ENCODE measurements at regions not wholly inside any gene's neighbourhood (a gene's known extent, or its start where the extent isn't known, plus 50 kb on each side); places are given as distances from the start of the nearest gene placed in this dataset.

GRCh38 chr1:194184425-194184824 is 998.0 kb upstream of the B3GALT2 start:
- Mint-ChIP-seq H3K27ac (no peak overlapping the region), H3K27me3 (ENCODE audit: low read depth in 3 of 3) (peaks cover 0 to 5% (median 0%) of the 10 kb centered on the region in 3 donors), H3K4me1 (no peaks in the 10 kb centered on the region), H3K4me3 (no peak overlapping the region), H3K36me3 (no peaks in the 10 kb centered on the region), H3K9me3 (peaks cover 0 to 8% (median 4%) of the 10 kb centered on the region in 6 donors)
- no peak for DNase-seq

DNA sequence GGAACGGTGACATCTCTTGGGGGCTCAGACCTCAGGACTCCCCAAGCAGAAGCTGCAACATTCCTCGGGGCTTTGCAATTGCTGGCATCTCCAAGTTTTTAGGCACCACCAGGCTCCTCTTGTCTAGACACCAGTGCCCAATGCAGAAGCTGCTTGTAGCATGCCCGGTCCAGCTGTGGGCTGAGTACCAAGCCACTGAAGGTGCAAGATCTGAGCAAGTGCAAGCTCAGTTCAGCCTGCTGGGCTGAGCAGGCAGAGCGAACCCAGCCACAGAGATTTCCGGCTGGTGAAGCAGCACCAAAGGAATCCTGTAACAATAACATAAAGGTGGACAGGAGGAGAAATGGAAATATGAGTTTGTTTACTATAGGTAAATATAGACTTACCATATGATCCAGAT is 995.4 kb upstream of the B3GALT2 start:
- Mint-ChIP-seq H3K27ac (no peak overlapping the region), H3K27me3 (ENCODE audit: low read depth in 3 of 3) (peaks cover 0 to 4% (median 0%) of the 10 kb centered on the region in 3 donors), H3K4me1 (no peaks in the 10 kb centered on the region), H3K9me3 (peaks cover 0 to 6% (median under 1%) of the 10 kb centered on the region in 6 donors), H3K4me3 (no peak overlapping the region), H3K36me3 (no peaks in the 10 kb centered on the region)
- DNase-seq, result no peak

DNA sequence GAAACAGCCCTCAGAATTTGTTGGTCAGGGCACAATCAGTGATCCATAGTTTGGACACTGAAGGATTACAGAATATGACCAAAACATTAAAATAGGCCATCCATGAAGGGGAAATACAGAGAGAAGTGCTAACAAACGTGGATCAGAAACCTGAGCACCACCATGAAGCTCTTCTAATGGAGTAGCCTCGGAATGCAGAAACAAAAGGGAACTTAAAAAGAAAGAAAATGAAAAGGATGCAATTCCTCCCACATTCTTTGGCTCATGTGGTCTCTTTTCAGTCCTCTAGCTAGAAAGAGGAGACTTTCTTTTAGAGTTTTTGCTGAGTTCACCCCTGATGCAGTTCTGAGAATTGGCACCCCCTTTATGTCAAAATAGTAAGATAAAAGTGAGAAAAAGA is 989.8 kb upstream of the B3GALT2 start:
- peaks cover 0 to 11% (median 4%) of the 10 kb centered on the region in 6 donors for H3K9me3 Mint-ChIP-seq
- no peak for DNase-seq
- no peak overlapping the region for H3K4me3 Mint-ChIP-seq
- H3K4me1 Mint-ChIP-seq, result no peaks in the 10 kb centered on the region
- H3K36me3 Mint-ChIP-seq, result no peaks in the 10 kb centered on the region
- no peak overlapping the region for H3K27ac Mint-ChIP-seq
- H3K27me3 Mint-ChIP-seq (ENCODE audit: low read depth in 3 of 3), result peaks cover 0 to 3% (median 2%) of the 10 kb centered on the region in 3 donors

DNA sequence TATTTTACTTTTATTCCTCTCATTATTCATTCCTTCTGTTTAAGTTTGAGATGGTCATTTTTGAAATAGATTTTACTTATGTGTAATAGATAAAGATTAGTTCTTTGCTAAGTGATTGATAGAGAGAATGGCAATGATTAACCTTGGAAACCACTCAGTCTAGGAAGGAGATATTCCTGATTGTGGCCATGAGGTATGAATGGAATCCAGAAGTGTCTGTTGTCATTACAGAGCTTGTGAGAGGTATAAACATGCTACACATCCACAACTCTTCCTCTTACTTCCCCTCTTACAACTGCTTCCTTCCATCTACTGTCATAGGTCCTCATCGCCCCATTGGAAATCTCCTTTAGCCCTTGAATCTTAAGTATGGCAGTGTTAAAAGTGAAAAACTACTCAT is 988.8 kb upstream of the B3GALT2 start:
- DNase-seq, result no peak
- H3K36me3 Mint-ChIP-seq, result no peaks in the 10 kb centered on the region
- peaks cover 0 to 3% (median 2%) of the 10 kb centered on the region in 3 donors for H3K27me3 Mint-ChIP-seq (ENCODE audit: low read depth in 3 of 3)
- H3K4me1 Mint-ChIP-seq, result no peaks in the 10 kb centered on the region
- H3K27ac Mint-ChIP-seq, result no peak overlapping the region
- peaks cover 0 to 8% (median 3%) of the 10 kb centered on the region in 6 donors for H3K9me3 Mint-ChIP-seq
- H3K4me3 Mint-ChIP-seq, result no peak overlapping the region

DNA sequence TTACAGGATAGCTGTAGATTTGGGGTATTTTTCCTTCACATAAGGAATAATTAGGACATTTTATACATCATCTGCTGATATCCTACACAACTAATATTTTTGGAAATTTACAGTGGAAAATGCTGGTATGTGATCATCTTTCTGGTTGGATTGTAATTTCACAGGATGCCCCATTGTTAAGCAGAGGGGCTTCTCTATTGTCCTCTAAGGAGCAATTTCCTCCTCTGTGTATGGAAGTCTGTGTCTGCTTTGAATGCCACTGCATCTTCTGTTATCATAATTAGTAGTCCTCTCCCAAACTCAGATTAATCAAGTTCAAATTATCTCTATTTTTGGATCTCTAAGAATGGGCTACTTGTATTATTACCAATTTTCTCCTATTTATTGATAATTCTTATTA is 988.1 kb upstream of the B3GALT2 start:
- H3K4me1 Mint-ChIP-seq, result no peaks in the 10 kb centered on the region
- H3K36me3 Mint-ChIP-seq, result no peaks in the 10 kb centered on the region
- peaks cover 0 to 11% (median 3%) of the 10 kb centered on the region in 6 donors for H3K9me3 Mint-ChIP-seq
- H3K4me3 Mint-ChIP-seq, result no peak overlapping the region
- peaks cover 0 to 3% (median 2%) of the 10 kb centered on the region in 3 donors for H3K27me3 Mint-ChIP-seq (ENCODE audit: low read depth in 3 of 3)
- DNase-seq, result no peak
- H3K27ac Mint-ChIP-seq, result no peak overlapping the region

DNA sequence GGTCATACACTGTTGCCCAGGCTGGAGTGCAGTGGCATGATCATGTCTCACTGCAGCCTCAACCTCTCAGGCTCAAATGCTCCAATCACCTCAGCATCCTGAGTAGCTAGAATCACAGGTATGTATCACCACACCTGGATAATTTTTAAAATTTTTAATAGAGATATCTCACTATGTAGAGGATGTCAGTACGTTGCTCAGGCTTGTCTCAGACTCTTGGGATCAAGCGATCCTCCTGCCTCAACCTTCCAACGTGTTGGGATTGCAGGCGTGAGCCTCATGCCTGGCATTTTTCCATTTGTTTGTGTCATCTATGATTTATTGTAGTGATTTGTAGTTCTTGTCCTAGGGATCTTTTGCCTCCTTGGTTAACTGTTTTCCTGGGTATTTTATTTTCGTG is 985.2 kb upstream of the B3GALT2 start:
- Mint-ChIP-seq H3K27ac (no peak overlapping the region), H3K36me3 (no peaks in the 10 kb centered on the region), H3K27me3 (ENCODE audit: low read depth in 3 of 3) (peaks cover 2 to 3% (median 2%) of the 10 kb centered on the region in 3 donors), H3K9me3 (peaks cover 0 to 11% (median 5%) of the 10 kb centered on the region in 6 donors), H3K4me3 (no peak overlapping the region), H3K4me1 (no peaks in the 10 kb centered on the region)
- no peak for DNase-seq

GRCh38 chr1:194167956-194168640 is 981.7 kb upstream of the B3GALT2 start:
- no peak overlapping the region for H3K27ac Mint-ChIP-seq
- no peak for DNase-seq
- H3K4me3 Mint-ChIP-seq, result no peak overlapping the region
- peaks cover 2 to 3% (median 2%) of the 10 kb centered on the region in 3 donors for H3K27me3 Mint-ChIP-seq (ENCODE audit: low read depth in 3 of 3)
- no peaks in the 10 kb centered on the region for H3K4me1 Mint-ChIP-seq
- H3K9me3 Mint-ChIP-seq, result peaks cover 0 to 17% (median 5%) of the 10 kb centered on the region in 6 donors
- no peaks in the 10 kb centered on the region for H3K36me3 Mint-ChIP-seq

- H3K27me3 Mint-ChIP-seq (ENCODE audit: low read depth in 3 of 3), result peaks cover 0 to 2% (median 0%) of the 10 kb centered on the region in 3 donors
- no peaks in the 10 kb centered on the region for H3K36me3 Mint-ChIP-seq
These were observed 978.3 kb upstream of the B3GALT2 start for GRCh38 chr1:194164755-194165154.

DNA sequence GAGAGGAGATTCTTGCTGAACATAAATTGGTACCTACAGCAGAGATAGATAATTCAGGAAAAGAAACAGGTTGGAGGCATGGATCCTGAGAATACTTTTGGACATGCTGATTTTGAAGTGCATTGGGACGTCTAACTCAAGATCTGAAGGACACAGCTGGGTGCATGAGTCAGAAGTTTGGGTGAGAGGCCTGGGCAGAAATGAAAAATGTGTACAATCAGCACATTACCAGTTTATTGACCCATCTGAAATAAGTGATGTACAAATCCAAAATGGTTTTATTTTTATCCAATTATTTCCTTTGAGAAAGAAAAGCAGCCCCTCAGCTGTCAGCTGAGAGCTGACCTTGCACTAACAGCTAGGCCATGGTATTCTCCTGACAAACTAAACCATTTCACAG is 975.2 kb upstream of the B3GALT2 start:
- H3K9me3 Mint-ChIP-seq, result peaks cover 2 to 13% (median 9%) of the 10 kb centered on the region in 6 donors
- no peak overlapping the region for H3K27ac Mint-ChIP-seq
- H3K27me3 Mint-ChIP-seq (ENCODE audit: low read depth in 3 of 3), result no peaks in the 10 kb centered on the region
- H3K4me3 Mint-ChIP-seq, result no peak overlapping the region
- no peaks in the 10 kb centered on the region for H3K36me3 Mint-ChIP-seq
- no peaks in the 10 kb centered on the region for H3K4me1 Mint-ChIP-seq
- no peak for DNase-seq

More at GRCh38 chr1:194164755-194165154, 978.3 kb upstream of the B3GALT2 start:
- Mint-ChIP-seq H3K4me1 (no peaks in the 10 kb centered on the region), H3K4me3 (no peak overlapping the region), H3K9me3 (peaks cover 0 to 13% (median 5%) of the 10 kb centered on the region in 6 donors), H3K27ac (no peak overlapping the region)
- DNase-seq, result no peak

DNA sequence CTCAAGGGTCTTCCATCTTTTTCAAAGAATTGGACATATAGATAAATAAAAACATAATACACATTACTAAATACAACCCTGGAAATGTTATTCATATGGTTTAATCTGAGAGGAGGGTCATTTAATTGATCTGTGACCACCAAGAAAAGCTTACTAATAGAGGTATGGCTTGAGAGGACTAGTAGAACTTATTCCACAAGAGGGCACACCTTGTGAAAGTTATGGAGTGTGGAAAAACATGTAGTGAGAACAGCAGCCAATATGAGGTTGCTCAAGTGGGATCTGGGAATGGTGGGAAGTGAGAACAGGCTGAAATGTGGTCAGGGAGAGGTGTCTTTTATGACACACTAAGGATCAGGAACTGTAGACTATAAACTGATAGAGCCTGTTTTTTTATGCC is 973.5 kb upstream of the B3GALT2 start:
- Mint-ChIP-seq H3K36me3 (no peaks in the 10 kb centered on the region), H3K9me3 (peaks cover 2 to 13% (median 8%) of the 10 kb centered on the region in 6 donors), H3K27ac (no peak overlapping the region), H3K27me3 (ENCODE audit: low read depth in 3 of 3) (no peaks in the 10 kb centered on the region), H3K4me1 (no peaks in the 10 kb centered on the region), H3K4me3 (no peak overlapping the region)
- DNase-seq, result no peak

DNA sequence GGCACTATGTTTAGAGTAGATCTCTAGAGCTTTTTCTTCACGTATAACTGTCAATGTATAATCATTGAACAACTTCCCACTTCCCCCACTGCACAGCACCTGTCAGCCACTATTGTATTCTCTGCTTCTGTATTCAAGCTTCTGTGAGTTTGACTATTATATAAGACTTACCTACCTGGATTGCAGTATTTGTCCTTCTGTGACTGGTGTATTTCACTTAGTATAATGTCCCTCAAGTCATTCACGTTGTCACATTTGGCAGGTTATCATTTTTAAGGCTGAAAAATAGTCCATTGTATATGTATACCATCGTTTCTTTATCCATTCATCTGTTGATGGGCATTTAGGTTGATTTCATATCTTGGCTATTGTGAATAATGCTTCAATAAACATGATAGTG is 969.5 kb upstream of the B3GALT2 start:
- no peak overlapping the region for H3K4me3 Mint-ChIP-seq
- no peaks in the 10 kb centered on the region for H3K36me3 Mint-ChIP-seq
- H3K9me3 Mint-ChIP-seq, result peaks cover 0 to 13% (median 2%) of the 10 kb centered on the region in 6 donors
- H3K27ac Mint-ChIP-seq, result no peak overlapping the region
- H3K27me3 Mint-ChIP-seq (ENCODE audit: low read depth in 3 of 3), result no peaks in the 10 kb centered on the region
- DNase-seq, result no peak
- H3K4me1 Mint-ChIP-seq, result peaks cover 2 to 3% of the 10 kb centered on the region in 2 donors

DNA sequence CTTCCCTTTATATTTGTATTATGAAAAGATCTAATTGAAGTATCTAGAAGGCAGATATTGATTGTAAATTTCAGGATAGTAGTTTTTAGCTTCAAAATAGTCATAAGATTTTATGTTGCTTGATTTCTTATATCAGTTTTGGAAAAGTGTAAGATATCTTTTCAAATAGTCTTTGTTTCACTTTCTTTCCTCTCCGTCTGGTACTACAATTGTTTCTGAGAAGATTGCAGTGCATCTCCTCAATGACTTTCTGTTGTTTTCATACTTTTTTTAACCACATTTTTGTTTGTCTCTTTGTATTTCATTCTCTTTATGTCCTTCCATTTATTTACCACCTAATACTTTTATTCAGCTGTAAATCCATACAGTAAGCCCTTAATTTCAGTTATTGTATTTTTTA is 964.6 kb upstream of the B3GALT2 start:
- Mint-ChIP-seq H3K4me3 (peak overlapping the region in 3 of 5 donors; percentile 20 to 62 (median 40)), H3K4me1 (peaks cover 2 to 7% of the 10 kb centered on the region in 2 donors), H3K9me3 (peaks cover 0 to 1% (median 0%) of the 10 kb centered on the region in 6 donors), H3K36me3 (no peaks in the 10 kb centered on the region), H3K27ac (peak overlapping the region in 1 of 6 donors; percentile 33), H3K27me3 (ENCODE audit: low read depth in 3 of 3) (no peaks in the 10 kb centered on the region)
- no peak for DNase-seq

DNA sequence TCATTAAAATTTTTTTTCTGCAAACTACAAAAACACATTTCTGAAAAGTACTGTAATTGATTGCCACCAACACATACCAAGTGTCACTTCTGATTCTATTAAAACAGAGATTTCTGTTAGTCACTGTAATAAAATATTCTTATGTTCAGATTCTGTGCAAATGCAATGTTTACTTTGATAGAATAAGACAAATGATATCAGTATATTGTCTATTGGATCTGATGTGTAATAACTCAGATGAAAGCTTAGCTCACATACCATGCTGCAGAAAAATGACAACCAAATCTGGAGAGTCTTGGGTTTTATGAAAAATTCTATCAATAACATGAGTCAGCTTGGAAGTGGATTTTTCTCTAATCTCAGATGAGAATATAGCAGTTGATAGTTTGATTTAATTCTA is 963.8 kb upstream of the B3GALT2 start:
- Mint-ChIP-seq H3K4me1 (peaks cover 2 to 7% of the 10 kb centered on the region in 2 donors), H3K27me3 (ENCODE audit: low read depth in 3 of 3) (no peaks in the 10 kb centered on the region), H3K4me3 (no peak overlapping the region), H3K9me3 (peaks cover 0 to 1% (median 0%) of the 10 kb centered on the region in 6 donors), H3K27ac (no peak overlapping the region), H3K36me3 (no peaks in the 10 kb centered on the region)
- no peak for DNase-seq

GRCh38 chr1:194133152-194133551 is 946.7 kb upstream of the B3GALT2 start:
- Mint-ChIP-seq H3K36me3 (peaks cover 0 to 3% (median 0%) of the 10 kb centered on the region in 3 donors), H3K4me1 (peaks cover 0 to 4% of the 10 kb centered on the region in 2 donors), H3K27me3 (ENCODE audit: low read depth in 3 of 3) (peaks cover 0 to 3% (median 0%) of the 10 kb centered on the region in 3 donors), H3K4me3 (no peak overlapping the region), H3K27ac (no peak overlapping the region), H3K9me3 (peaks cover 0 to 7% (median 2%) of the 10 kb centered on the region in 6 donors)
- DNase-seq, result no peak

DNA sequence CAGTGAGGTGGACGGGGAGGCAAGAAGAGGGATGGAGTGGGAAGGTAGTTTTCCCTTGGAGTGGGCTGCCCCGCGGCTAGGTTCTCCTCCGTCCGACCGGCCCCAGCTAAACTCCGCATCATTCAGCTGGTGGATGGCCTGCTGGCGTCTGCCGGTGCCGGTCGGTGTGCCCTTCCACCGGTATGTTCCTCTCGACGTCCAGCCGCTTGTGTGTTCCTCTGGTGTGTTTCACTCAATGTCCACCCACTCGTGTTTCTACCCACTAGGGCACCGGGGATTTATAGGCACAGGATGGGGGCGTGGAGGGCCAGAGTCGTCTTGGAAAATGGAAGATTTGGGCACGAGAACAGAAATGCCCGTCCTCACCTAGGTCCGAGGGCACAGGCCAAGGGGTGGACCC is 931.7 kb upstream of the B3GALT2 start:
- H3K27ac Mint-ChIP-seq, result no peak overlapping the region
- H3K4me3 Mint-ChIP-seq, result no peak overlapping the region
- H3K4me1 Mint-ChIP-seq, result no peaks in the 10 kb centered on the region

More for the DNA sequence above, 931.7 kb upstream of the B3GALT2 start:
- DNase-seq, result no peak
- H3K9me3 Mint-ChIP-seq, result peaks cover 0 to 6% (median 2%) of the 10 kb centered on the region in 6 donors
- H3K27me3 Mint-ChIP-seq (ENCODE audit: low read depth in 3 of 3), result no peaks in the 10 kb centered on the region
- no peaks in the 10 kb centered on the region for H3K36me3 Mint-ChIP-seq
